SIG-M5 treated with dmso at 0.1 percent for 504 hours (cell line): ENCODE measurements at regions not wholly inside any gene's neighbourhood (a gene's known extent, or its start where the extent isn't known, plus 50 kb on each side); places are given as distances from the start of the nearest gene placed in this dataset.
"Not testable (repeated sequence)": the region's sequence is repeated elsewhere in the genome, so short reads cannot be mapped to it uniquely, and the experiment has no call there.

Experiments
- DNase-seq: peaks from one replicate; lab custom pipeline; 2025; ENCODE audit not compliant: unreplicated experiment; lab: John Stamatoyannopoulos, UW

DNA sequence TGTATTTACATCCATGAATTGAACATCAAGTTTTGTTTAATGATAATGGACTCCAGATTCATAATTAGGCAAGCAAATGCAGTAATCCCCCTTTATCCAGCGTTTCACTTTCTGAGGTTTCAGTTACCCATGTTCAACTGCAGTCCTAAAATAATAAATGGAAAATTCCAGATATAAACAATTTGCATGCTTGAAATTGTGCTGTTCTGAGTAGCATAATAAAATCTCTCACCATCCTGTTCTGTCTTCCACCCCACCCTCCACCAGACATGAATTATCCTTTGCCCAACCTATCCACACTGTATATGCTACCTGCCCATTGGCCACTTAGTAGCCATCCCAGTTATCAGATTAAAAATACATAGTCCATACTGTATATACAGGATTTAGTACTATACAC is 224.5 kb upstream of the CHAC2 start:
- no peak for DNase-seq

DNA sequence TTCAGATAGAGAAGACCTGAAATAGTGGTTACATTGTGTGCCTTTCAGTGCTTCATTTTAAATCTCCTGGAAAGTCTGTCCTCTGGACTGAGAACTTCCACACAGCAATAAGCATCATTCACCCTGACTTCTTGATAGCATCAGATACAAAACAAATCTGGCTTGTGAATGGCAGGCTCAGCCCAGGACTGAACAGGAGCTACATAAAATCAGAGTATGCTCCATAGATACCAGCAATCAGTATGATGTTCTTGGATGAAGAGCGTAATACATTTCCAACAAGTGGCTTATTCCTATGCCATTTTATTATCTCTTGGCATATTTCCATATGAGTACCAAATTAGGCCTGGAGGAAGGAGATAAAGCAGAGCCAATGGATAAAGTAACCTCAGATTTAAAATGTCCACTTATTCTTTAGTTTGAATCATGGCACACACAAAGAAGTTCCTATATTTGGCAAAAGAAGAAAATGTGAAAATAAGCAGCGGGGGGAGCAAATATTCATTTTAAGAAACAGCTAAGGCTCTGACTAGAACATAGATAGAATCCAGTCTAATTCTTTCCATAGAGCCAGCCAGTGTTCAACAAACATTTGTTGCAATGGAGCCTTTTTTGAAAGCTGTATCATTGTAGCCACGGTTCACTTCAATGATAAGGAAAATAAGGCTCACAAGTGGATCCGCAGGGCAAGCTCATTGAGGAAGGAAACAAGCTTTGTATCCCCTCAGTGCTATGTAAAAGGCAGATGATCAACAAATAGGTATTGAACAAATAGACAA is 230.8 kb upstream of the CHAC2 start:
- DNase-seq = no peak

DNA sequence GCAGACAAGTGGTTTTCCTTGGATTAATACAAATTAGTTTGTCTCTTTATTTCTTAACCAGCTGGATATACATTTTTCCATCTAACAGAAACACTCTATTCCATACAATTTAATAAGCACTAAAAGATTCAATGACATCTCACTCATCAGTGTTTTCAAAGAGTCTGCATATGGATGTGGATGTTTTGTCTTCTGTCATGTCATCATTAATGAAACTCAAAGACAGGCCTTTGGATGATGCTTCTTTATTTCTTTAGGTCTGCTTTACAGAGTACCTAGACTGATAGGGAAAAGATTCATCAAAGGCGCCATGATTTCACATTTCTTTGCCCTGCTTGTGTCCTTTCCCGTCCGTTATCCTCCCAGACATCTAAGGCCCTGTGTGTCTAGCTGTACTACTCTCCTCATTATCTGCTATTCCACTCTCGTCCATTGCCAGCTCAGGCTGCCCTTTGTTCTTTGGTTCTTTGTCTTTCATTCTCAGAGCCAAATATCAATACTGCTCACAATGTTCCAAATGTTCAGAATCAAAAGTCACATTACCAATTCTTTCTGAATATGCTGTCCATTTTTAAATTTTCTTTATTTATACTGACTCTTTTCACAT is 232.3 kb upstream of the CHAC2 start:
- DNase-seq = no peak

DNA sequence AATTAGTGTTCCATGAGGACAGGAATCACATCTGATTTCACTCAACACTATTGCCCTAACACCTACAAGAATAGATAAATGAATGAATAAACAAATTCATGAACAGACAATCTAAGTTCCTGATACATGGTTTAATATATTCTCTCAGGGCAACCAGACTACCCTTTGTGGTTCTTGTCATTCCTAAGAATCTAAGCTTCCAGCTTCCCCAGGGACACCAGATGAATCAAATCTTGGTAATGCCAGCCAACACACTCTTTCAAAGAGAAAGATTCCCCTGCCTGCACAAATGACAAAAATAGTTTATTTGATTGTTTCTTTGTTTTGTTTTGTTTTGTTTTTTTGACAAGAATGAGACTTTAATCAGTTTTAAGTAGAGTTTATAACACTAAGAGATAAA is 237.5 kb upstream of the CHAC2 start:
- no peak for DNase-seq

DNA sequence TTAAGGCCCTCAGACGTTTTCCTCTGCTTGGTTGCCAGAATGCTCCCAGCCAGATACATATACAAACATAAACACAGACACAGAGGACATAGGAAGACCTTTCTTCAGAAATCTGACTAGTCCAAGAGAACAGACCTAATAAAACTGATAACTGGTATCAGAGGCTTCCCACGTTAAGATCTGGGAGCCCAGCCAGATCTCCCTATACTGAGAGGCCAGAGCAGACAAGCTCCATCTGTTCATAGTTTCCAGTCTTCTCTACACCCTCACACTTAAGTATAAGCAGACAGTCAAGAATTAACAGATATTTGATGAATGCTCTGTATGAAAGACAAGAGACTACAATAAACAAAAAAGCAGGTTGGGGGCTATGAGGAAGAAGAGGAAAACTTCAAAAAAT is 240.5 kb upstream of the CHAC2 start:
- DNase-seq = no peak

DNA sequence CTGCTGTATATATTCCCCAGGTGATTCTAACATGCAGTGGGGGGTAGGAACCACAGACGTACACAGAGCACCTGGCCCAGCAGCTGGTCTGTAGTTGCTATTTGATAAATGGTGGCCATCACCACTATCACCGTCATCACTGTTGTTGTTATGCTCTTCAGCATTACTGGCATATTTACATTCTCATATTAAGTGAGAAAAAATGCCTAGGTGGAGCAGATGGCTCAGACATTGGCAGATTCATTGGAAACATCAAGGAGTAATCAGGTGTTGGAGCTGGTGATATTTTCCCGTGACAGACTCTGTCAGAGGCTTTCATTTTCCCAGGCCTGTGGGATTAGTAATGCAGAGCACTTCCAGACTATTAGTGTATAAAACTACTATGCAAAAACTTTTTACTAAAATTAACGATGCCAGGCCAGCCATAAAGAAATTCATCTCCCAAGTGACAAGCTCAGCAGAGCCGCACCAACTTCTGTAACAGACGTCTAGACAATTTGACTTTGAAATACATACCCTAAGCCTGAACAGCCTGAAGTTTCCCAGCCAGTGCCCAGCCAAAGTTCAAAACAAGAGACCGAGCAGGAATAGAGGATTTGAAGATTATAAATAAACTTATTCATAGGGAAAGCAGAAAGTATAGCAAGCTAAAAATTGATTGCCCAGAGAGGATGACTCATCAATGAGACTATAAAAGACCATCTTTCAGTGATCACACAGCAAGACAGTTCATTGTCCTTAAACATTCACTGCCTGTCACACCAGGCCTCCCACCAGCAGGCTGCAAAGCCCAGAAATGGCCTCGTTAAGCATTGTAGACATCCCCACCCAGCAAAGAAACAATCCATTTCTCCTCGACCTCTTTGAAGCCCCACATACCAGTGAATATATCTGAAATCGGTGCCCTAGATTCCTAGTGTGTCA is 247.4 kb upstream of the CHAC2 start:
- no peak for DNase-seq

DNA sequence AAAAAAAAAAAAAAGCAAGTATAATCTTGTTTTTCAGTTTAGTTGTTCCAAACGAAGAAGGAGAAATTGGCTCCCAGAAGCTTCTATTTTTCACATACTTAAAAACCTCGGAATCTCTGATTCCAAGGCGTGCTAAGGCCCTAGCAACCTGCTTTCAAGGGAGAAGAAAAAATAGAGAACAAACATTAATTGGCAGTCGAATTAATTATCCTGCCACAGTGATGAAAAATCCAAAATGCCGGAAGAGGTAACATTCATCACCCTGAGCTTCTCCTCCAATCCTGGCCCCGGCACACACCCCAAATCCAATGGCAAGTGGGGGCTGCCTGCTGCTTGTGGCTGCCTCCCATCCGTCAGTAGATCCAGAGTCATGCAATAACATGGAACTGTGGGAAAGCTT is 250.2 kb upstream of the CHAC2 start:
- no peak for DNase-seq

DNA sequence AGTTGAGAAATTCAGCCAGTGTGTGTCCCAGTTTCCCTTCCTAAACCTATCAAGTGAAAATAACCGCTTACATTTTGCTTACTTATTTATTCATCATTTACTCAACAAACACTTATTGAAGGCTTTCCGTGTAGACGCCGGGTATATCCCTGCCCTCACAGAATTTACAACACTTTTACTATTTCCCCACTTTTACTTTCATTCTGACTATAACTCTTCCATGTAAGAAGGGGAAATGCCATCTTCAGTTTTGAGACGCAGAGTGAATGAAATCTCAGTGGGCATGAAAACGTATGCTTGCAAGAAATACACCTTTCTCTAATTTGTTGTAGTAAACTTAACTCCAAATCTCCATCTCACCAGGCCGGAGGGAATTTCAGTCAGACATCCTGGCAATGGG is 251.0 kb upstream of the CHAC2 start:
- no peak for DNase-seq

DNA sequence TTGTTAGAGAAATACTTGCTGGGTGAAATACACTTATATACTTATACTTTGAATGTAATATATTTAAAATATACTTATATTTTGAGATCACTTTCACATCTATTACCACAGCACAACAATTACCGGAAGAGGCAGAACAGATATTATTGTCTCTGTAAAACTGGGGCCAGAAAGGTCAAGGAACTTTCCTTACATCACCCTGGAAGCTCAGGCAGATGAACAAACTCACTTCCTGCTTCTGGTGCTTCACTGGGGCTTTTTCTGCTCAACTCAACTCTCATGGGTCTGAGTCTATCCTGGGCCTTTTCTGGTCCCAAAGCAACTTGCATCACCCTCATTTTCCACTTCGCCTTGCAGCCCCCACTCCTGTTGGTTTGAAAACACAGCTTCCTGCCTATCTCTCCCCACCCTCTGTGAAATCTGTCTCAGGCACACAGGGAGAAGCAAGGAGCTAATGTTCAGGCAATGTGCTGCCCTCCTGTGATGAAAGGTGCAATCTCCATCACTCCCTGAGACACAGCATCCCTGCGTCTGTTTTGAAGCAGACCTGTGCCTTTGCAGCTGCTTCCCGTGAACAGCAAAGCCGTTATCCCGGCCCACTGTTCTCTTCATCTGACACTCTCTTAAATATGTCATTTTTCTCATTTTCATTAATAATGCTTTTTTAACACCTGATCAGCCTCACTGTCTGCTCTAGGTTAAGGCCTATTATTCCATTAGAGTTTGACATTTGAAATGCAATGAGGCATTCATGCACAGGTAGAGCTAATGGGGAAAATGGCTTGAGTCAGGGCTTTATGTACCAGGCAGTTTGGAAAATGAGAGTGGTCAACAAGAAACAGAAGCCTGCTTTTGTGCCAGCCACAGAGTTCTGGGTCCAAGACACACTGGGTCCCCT is 251.9 kb upstream of the CHAC2 start:
- DNase-seq = no peak

DNA sequence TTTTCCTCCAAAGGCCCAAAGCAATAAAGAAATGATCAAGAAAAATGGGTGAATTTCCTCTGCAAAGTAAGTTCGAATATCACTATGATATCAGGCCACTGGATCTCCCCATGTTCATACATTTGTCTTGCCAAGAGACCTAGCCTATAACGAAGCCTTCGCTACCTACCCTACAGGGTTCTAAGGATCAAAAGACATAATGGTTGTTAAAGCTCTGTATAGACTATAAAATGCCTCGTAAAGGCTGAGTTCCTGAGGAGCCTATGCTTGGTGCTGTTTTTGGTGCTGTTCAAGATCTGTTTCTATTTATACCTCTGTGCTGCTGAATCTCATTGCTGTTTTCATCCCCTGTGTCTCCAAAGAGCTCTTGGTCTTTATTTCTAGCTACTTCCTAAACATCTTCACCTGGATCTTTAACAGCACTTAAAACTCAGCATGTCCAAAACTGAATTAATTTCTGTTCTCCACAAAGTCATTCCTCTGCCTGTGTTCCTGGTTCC is 254.4 kb upstream of the CHAC2 start:
- DNase-seq = no peak

DNA sequence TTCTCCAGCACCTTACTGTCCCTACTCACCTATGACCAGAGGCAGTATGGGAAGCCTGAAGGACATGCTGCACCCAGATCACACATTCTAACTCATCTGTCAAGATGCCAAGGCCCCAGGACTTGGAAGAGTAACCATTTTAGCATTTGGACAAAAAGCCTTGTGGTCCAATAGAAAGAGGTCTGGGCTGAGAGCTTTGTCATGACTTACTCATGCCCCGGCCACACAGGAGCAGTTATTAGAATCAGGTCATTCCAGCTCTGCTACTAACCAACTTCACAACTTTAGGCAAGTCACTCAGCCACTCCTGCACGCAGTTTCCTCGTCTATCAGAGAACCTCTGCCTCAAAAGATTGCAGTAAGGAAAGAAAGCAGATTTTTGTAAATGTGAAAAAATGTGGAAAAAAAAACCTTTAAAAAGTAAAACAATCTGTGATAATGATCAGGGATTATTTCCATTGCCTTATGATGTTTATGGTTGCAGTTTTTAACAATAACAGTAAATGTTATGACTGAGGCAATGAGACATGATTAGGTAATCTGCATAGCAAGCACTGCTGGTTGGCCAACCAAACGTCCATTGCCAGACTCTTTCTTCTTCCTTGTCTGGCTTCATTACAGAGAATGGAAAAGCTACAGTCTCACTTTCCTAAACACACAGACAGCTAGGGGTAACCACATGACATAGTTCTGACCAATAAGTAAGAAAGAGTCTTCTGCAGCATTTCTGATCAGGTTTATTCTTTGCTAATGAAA is 255.4 kb upstream of the CHAC2 start:
- no peak for DNase-seq

DNA sequence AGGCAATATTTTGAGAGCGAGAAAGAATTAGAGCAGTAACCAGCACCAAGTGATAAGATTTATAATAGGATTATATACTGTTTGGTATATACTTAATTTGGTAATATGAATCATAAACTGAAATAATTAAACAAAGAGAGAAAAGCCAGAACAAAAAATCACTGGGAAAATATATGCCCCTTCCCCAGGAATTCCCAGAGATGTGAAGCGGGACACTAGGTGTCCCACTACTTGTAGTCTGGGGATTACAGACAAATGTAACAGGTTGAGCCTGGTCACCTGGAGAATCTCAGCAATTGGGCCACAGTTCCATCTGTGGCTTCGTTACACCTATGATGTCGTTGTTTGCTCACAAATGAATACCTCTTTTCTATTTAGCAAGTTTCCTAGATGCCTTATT is 256.1 kb upstream of the CHAC2 start:
- no peak for DNase-seq

DNA sequence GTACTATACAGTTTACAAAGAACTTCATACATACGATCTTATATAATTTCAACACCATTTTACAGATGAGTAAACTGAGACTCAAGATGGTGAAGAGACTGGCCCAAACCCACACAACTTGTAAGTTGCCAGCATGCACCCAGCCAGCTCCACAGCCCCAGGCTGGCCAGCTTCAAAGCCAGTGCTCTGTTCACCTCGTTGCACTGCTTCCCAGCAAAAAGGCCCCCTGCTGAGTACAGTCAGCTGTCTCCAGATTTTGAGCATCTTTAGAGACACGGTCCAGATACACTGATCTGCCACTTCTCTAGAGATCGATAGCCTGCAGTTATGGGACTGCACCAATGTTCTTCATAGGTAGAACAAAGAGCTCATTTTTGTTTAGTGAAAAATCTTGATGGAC is 257.2 kb upstream of the CHAC2 start:
- no peak for DNase-seq

DNA sequence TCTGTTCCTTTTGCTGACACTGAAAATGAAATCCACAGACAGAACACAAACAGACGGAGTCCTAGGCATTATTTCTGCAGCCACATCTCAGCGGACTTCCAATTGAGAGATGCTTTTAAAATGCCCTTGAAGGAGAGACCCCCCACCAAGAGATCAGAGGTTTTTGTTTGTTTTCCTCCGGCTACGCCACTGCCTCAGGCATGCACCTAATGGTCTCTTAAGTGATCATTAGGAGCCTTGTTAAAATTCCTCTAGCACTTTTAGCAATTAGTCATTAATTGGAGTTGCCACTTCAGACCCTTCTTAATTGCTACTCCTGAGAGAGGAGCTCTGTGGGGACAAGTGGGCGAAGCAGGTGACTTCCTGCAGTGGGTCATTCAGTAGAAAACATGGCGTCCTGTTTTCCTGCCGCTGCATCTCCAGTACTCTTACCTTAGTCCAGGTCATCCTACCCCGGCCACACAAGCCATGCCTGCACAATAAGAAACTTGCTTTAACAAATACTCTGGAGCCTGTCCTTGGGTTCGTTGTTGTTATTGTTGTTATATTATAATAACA is 257.7 kb upstream of the CHAC2 start:
- DNase-seq = no peak

DNA sequence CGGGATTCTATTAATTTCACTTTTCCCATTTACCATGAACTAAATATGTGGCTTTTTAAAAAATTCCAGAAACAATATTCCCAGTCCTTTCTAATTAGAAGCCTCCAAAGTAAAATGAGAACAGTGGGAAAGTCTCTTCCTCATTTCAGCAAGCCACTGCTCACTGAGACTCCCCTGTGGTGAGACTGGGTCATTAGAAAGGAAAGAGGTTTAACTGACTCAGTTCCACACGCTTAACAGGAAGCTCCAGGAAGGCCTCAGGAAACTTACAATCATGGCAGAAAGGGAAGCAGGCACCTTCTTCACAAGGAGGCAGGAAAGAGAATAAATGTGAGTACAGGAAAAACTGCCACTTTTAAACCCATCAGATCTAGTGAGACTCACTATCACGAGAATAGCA is 258.9 kb upstream of the CHAC2 start:
- DNase-seq = no peak

DNA sequence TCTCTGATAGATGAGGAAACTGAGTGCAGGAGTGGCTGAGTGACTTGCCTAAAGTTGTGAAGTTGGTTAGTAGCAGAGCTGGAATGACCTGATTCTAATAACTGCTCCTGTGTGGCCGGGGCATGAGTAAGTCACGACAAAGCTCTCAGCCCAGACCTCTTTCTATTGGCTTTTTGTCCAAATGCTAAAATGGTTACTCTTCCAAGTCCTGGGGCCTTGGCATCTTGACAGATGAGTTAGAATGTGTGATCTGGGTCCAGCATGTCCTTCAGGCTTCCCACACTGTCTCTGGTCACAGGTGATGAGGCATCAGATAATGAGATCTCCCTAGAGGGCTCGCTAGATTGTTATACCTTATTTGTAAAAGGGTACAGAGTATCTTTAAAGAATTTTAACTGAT is 260.5 kb upstream of the CHAC2 start:
- not testable (repeated sequence) for DNase-seq

DNA sequence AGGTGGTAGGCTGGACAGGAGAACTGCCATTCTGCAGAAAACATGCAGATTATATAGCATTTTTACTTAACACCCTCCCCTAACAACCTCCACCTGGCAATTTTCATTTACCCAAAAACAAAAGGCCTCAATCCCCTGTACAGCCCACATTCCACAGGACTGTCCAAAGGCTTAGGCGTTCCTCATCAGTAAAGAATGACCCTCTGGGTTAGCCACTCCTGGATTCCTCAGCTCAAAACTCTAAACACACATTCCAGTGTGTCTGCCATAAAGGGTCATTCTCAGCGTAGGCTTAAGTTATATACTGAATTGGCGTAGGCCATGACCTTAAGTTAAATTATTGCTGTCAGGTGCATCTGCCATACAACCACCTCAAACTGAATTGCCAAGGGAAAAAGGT is 261.8 kb upstream of the CHAC2 start:
- no peak for DNase-seq

DNA sequence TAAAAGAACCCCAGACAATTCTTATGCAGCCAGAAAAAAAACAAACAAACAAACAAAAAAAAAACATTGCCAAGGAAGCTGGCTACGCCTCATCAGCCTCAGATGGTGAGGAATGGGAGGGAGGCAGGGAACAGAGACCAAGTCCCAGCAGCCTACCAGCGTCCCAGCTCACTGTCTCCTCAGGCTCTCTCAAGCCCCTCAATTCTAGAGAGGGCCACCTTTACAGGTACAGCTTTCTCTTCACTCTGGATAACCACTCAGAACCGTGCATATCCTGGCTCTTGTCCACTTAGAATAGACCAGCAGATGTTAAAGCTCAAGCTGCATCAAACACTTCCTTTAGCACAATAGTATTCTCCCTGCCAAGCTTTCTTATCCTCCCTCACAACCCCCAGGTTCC is 263.1 kb upstream of the CHAC2 start:
- DNase-seq = no peak

DNA sequence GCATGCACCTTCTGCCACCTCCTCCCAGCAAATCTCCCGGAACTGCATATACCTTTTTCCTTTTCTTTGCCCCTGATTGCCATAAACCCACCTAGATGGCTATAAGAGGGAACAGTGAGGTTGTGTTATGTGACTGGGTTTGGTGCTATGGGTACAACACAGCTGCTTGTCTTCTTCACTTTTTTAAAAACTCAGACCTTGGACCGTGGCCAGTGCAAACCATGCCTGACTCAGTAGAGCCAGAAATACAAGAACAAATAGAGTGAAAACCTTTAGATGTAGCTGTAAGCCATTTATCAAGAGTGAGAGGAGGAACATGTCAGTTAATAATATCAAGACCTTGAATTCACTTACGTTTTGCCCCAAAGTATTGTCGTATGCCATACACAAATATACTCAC is 267.4 kb upstream of the CHAC2 start:
- DNase-seq = no peak

DNA sequence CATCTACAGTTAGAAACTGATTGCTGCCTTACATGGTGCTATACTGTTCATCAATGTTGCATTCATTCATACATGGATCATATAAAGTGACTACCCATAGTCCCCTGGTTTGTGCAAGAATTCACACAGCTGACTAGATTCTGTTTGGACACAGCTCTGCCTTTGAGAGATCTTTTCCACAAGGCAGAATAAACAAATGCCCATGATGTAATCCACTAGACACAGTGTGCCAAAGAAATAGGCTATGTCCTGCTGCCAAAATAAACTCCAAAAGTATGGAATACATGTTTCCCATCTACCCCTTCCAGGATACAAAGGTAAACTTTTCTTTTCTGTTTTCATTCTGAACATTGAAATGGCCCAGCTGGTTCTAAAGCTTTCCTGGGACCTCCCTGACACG is 269.4 kb upstream of the CHAC2 start:
- no peak for DNase-seq
